HG02885 (cell line): ENCODE measurements at regions not wholly inside any gene's neighbourhood (a gene's known extent, or its start where the extent isn't known, plus 50 kb on each side); places are given as distances from the start of the nearest gene placed in this dataset.

Experiments used
- ATAC-seq: cut with Tn5 transposase; IDR thresholded peaks from one replicate; pipeline ENCODE4 v1.9.1; 2021; ENCODE audit warnings: mild to moderate bottlenecking; ENCODE audit not compliant: unreplicated experiment, poor library complexity

GRCh38 chr16:5633845-5634440 is 536.3 kb upstream of the EEF2KMT start:
- ATAC-seq = no peak

GRCh38 chr16:5622234-5622884 is 524.8 kb upstream of the EEF2KMT start:
- no peak for ATAC-seq

- no peak for ATAC-seq
Measured at GRCh38 chr16:5621826-5622225, 524.2 kb upstream of the EEF2KMT start.

- ATAC-seq = no peak
Measured at GRCh38 chr16:5619304-5619703, 521.7 kb upstream of the EEF2KMT start.

- no peak for ATAC-seq
Measured at GRCh38 chr16:5616841-5617240, 519.2 kb upstream of the EEF2KMT start.

GRCh38 chr16:5615868-5616642 is 518.5 kb upstream of the EEF2KMT start:
- ATAC-seq = no peak

- ATAC-seq = no peak
Measured at GRCh38 chr16:5607169-5607568, 509.6 kb upstream of the EEF2KMT start.

GRCh38 chr16:5605404-5605803 is 507.8 kb upstream of the EEF2KMT start:
- no peak for ATAC-seq

- ATAC-seq = no peak
Measured at GRCh38 chr16:5604770-5605169, 507.2 kb upstream of the EEF2KMT start.

- no peak for ATAC-seq
Measured at GRCh38 chr16:5603836-5604235, 506.2 kb upstream of the EEF2KMT start.

- ATAC-seq = no peak
Measured at GRCh38 chr16:5601957-5602356, 504.4 kb upstream of the EEF2KMT start.

GRCh38 chr16:5598793-5599192 is 501.2 kb upstream of the EEF2KMT start:
- no peak for ATAC-seq

GRCh38 chr16:5595849-5596248 is 498.3 kb upstream of the EEF2KMT start:
- ATAC-seq = no peak

GRCh38 chr16:5590416-5590815 is 492.8 kb upstream of the EEF2KMT start:
- no peak for ATAC-seq

- no peak for ATAC-seq
Measured at GRCh38 chr16:5589812-5590373, 492.3 kb upstream of the EEF2KMT start.

GRCh38 chr16:5584109-5584508 is 486.5 kb upstream of the EEF2KMT start:
- ATAC-seq = no peak

- ATAC-seq = no peak
Measured at GRCh38 chr16:5582529-5582928, 484.9 kb upstream of the EEF2KMT start.

- no peak for ATAC-seq
Measured at GRCh38 chr16:5581908-5582307, 484.3 kb upstream of the EEF2KMT start.

- no peak for ATAC-seq
Measured at GRCh38 chr16:5581428-5581827, 483.8 kb upstream of the EEF2KMT start.

GRCh38 chr16:5580772-5581171 is 483.2 kb upstream of the EEF2KMT start:
- ATAC-seq = no peak

GRCh38 chr16:5580296-5580695 is 482.7 kb upstream of the EEF2KMT start:
- no peak for ATAC-seq
